GM21423 (cell line): ENCODE measurements at regions not wholly inside any gene's neighbourhood (a gene's known extent, or its start where the extent isn't known, plus 50 kb on each side); places are given as distances from the start of the nearest gene placed in this dataset.
"Not testable (repeated sequence)": the region's sequence is repeated elsewhere in the genome, so short reads cannot be mapped to it uniquely, and the experiment has no call there.

ENCODE experiments used
- ATAC-seq: cut with Tn5 transposase; IDR thresholded peaks from one replicate; pipeline ENCODE4 v1.9.1; 2021; ENCODE audit warnings: mild to moderate bottlenecking, moderate library complexity; ENCODE audit not compliant: unreplicated experiment

DNA sequence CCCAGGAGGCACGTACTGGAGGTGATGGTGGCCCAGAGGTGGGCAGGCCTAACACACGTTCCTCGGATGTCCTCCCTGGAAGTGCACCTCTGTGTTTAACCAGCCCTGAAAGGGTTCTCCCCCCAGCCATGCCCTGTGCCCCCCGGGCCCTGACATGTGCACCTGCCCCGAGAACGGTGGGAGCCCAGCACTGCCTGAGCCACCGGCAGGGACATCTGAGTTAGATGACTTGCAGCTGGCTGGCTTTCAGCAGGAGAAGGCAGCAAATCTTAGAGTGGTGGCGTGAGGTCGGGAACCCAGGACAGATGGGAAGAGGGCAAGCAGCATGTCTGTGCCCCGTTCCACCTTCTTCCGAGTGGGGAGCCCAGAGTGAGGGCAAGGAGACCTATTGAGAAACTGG, 291.8 kb downstream of the TCERG1L start:
- no peak for ATAC-seq

DNA sequence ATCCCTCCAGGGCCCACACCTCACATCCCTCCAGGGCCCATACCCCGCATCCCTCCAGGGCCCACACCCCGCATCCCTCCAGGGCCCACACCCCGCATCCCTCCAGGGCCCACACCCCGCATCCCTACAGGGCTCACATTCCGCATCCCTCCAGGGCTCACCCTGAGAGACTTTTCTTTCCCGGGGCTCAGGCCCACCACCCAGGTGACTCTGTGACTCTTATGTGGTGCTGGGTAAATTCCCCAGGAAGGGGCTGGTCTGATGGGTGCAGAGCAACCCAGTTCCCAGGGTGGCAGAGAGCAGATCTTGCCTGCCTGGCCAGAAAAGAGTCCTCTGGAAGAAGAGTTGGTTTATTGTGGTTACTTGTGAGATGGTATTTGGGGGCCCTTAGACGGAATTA, 290.7 kb downstream of the TCERG1L start:
- ATAC-seq: no peak

GRCh38 chr10:131021246-131021895, 290.1 kb downstream of the TCERG1L start:
- no peak for ATAC-seq

DNA sequence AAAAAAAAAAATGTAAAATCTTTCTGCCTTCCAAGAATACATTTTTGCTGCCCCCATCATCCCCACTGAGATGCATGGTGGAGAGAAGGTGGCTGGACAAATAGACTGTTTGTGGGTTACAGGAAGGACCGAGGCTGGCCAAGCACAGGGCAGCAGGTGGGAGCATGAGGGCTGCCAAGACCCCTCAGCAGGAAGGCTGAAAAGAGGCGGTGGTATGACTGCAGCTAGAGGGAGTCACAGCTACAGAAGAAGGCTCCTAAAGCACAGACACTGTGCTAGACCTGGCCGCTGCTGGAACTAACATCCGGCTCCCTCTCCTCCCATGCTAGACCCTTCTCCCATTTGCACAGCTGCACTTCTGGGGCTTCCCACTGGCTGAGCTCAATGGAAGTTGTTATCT, 289.6 kb downstream of the TCERG1L start:
- no peak for ATAC-seq

- no peak for ATAC-seq
Observed at GRCh38 chr10:131022369-131022768, 289.2 kb downstream of the TCERG1L start.

DNA sequence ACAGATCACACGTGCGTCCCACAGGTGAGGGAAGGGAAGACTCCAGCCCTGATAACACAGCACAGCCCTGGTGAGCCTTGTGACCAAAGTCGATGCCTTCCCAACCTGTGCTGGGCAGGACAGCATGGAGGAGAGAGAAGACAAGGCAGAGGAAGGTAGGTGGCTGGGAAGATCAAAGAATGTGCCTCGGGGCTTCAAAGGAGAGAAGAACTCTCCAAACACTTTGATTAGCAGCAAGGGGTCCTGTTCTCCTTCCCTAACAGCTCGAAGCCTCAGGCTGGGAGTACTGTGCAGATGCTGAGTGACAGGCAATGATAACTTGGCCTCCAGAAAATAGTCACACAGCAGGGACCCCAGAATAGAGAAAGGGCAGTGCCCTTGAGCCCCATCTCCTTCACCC, 288.5 kb downstream of the TCERG1L start:
- ATAC-seq: no peak

DNA sequence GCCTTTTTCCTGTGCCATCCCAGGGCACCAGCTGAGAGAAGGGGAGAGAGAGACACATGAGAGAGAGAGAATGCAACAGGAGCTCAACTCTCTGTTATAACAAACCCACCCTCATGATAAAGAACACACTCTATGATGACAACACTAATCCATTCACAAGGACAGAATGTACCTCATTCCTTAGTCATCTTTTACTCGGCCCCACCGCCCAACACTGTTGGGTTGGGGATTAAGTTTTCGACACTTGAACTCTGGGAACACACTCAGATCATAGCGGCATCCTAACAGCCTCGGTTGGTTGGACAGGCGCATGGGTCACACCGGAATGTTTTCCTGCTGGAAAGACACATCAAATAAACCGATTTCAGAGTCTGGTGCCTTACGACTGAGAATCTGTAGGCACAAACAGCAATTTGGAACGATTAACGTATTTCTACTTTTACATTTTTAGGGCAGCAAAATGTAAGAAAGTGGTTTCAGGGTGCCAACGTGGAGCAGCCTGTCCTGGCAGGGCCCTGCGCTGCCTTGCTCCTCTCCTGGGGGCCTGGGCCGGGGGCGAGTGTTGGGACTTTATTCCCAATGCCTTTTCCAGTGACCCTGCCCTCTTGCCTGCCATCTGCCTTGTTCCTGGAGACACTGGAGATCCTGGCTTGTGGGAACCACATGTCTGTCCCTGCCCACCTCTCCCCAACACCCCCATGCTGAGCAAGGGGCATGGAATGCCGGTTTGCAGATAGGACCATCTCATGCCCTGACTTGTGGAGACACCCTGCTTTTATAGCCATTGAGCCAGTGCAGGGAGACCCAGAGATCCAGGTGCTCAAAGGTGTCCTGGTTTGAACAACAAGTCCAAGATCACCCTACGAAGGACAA, 287.0 kb downstream of the TCERG1L start:
- no peak for ATAC-seq

DNA sequence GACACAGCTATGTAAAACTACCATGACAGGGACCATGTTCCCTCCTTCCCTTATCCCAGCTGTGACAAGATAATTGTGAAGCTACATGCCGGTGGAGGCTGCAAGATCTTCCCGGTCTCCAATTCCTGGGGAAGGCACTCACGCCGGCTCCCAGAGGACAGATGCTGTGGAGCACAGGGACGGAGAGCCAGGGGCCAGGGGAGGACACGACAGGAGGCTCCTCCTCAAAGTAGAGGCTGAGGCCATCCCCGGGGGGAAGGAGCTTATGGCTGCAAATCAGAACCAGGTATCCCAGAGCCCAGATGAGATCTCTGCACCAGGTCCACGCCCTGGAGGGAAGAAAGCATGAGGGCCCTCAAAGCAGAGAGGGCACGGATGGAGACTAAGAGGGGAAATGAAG, 286.2 kb downstream of the TCERG1L start:
- ATAC-seq: no peak

DNA sequence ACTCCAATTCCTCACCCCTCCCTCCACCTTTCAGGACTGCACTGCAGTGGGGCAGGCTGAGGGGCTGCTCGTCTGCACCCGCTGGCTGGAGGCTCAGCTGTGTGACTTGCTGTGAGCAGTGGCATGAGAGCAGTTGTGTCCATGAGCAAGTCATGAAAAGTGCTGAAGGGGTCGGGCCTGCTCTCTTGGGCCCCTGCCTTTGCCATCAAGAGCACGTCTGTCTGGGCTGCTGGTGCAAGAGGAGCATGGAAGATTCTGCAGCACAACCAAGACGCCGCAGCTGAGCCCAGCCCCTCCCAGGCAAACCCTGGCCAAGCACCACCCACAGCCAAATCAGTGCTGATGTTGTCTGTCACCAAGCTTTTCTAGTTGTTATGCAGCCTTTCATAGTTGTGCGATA, 284.3 kb downstream of the TCERG1L start:
- ATAC-seq: no peak

GRCh38 chr10:131031346-131031745, 280.2 kb downstream of the TCERG1L start:
- no peak for ATAC-seq

DNA sequence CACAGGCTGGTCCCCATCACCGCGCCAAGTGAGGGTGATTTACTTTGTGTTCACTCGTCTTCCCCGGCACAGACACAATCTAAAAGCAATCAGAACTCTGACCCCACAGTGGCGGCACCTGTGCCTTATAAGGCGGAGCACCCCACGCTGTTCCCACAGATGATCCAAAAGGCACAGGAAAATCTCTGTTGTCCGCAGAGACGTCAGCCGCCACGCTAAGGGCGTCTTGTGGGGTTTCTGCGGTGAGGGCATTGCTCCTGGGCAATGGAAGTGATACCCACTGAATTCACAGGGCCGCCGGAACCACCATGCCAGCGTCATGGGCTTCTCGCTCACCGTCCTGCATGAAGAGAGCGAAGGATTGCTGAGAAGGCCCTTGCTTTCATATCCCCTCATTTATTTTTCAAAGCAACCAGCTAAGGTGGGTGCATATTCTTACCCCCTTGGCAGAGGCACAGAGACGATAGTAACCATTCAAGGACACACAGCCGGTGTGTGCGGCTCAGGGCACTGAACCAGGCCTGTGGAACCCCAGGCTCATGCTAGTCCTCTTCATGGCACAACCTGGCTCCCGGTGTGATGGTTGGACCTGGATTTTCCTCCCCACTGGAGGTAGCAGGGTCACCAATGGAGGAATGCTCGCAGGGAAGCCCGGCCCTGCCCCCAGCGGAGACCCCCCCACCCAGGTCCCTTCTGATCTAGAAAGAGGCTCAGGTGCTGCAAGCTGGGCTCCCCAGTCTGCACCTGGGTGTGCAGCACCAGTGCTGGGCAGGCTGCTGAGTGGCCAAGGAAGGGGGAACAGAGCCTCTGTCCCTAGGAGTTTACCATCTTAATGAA, 279.0 kb downstream of the TCERG1L start:
- no peak for ATAC-seq

- ATAC-seq: no peak
Observed at GRCh38 chr10:131033166-131034085, 278.1 kb downstream of the TCERG1L start.

- ATAC-seq: no peak
Observed at GRCh38 chr10:131034451-131034850, 277.1 kb downstream of the TCERG1L start.

GRCh38 chr10:131035779-131036178, 275.7 kb downstream of the TCERG1L start:
- ATAC-seq: no peak

DNA sequence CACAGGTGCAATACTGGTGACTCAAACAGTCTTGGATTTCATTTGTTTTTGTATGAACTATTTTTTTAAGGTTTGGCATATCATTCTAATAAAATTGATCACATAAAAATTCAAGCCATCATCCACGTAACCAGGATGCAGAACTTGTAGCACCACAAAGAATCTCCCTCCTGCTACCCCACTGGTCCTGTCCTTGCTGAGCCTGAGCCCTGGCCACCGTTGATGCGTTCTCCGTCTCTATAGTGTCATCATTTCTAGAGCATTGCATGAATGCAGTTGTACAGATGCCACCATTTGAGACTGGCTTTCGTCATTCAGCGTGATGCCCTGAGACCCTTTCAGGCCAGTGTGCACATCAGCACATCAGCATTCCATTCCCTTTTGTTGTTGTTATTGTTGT, 273.5 kb downstream of the TCERG1L start:
- no peak for ATAC-seq

DNA sequence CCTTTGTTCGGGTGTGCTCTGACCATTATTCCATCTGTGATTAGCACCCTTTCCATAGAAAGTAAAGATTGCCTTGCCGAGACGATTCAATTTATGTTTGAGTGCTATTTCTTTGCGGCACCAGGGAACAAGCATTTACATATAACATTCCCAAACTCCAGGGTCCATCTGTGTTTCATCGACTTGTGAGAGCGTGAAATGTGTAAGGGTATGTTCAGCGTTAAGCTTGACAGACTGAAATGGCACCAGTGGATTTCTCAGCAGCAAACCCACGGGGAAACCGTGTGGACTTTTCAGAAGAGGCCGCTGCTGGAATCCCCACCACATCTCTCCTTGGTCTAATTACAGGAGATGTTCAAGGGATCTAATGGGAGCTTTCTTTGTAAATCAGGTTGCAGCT, 270.5 kb downstream of the TCERG1L start:
- no peak for ATAC-seq

DNA sequence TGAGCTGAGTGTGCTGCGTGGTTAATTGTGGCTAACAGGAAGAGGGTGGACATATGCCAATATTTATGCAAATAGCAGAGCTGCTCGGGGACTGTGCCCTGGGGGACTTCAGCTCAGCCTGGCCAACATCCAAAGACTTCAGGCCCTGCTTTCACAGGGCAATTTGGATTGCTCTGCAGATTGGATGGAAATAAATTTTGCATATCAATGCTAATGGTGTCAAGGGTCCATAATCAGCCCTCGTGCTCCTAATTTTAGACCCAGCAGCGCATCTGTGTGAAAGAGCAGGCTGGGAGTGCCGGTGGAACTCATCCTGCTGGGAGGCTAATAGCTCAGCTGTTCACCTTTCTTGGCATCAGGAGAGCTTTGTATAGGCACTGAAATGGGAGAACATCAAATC, 270.1 kb downstream of the TCERG1L start:
- ATAC-seq: no peak

GRCh38 chr10:131042015-131042414, 269.5 kb downstream of the TCERG1L start:
- not testable (repeated sequence) for ATAC-seq
